Activated CD4-positive, alpha-beta memory T cell treated with anti-CD3 and anti-CD28 coated beads, Interleukin-2, amount 10 ng/mL, durations not matched to agents 7 days and 5 days (primary cell): ENCODE measurements at regions not wholly inside any gene's neighbourhood (a gene's known extent, or its start where the extent isn't known, plus 50 kb on each side); places are given as distances from the start of the nearest gene placed in this dataset.
"Not testable (repeated sequence)": the region's sequence is repeated elsewhere in the genome, so short reads cannot be mapped to it uniquely, and the experiment has no call there.

ENCODE experiments used
- CTCF ChIA-PET: fragments of 350-600 bp; sonication (Branson Sonifier 250); formaldehyde crosslinking; loops from one replicate; lab custom pipeline; 2021; ENCODE audit warnings: antibody characterized with exemption, inconsistent platforms; lab: Charles Lee
- POLR2A ChIA-PET: fragments of 350-600 bp; sonication (Branson Sonifier 250); formaldehyde crosslinking; loops from one replicate; lab custom pipeline; 2021; ENCODE audit warnings: antibody characterized with exemption; lab: Charles Lee
- DNase-seq: peaks from one replicate; pipeline ENCODE4 v3.0.0-alpha.2; 2020
- H3K27ac Mint-ChIP-seq: one replicate; pipeline ENCODE4 v1.8.0; 2021; ENCODE audit warnings: mild to moderate bottlenecking, mixed read lengths
- H3K27me3 Mint-ChIP-seq: one replicate; pipeline ENCODE4 v1.8.0; 2021; ENCODE audit warnings: mixed read lengths
- H3K36me3 Mint-ChIP-seq: one replicate; pipeline ENCODE4 v1.8.0; 2021; ENCODE audit warnings: low read depth, mixed read lengths
- H3K4me1 Mint-ChIP-seq: one replicate; pipeline ENCODE4 v1.8.0; 2021; ENCODE audit warnings: mixed read lengths
- H3K4me3 Mint-ChIP-seq: one replicate; pipeline ENCODE4 v1.8.0; 2021; ENCODE audit warnings: mild to moderate bottlenecking, mixed read lengths
- H3K9me3 Mint-ChIP-seq: one replicate; pipeline ENCODE4 v1.8.0; 2021; ENCODE audit warnings: mixed read lengths

DNA sequence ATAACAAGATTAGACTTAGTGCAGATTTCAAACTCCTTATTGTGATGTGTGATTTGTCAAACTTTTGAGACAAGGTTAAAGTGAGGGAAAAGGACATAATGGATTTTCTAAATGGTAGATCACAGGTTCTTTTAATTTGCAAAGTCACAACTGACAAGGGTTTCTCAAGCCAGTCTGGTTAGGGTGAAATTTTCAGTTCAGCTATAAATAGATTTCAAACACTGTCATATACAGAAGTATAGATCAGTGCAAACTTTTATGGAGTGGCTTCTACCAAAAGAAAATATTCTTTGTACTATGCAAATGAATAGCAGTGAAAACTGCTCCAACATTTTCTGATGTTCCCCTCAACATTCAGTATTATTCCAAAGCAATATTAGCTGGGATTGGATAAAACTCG is 337.1 kb upstream of the MAN1A1 start:
- ChIA-PET CTCF (no interaction called here), POLR2A (no interaction called here)
- Mint-ChIP-seq H3K4me1 (no peaks in the 10 kb centered on the region), H3K27me3 (peaks cover 5% of the 10 kb centered on the region), H3K4me3 (no peak overlapping the region), H3K27ac (no peak overlapping the region), H3K36me3 (no peaks in the 10 kb centered on the region), H3K9me3 (no peaks in the 10 kb centered on the region)
- DNase-seq: no peak

DNA sequence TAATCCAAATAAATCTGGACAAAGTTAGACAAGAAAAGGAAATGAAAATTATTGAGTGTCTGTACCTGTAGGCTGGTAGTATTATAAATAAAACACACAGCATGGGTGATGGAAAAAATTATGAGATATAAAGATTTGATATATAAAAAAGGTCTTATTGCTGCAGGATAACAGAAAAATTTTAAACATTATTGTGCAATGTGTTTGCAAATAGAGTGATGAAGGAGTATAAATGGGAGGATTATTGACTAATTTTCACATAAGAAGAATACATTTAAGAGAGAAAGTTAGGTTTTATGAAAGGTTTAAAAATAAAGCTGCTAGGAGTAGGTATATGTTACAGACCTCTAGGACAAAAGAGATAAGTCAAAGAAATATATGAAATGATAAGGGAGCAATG is 336.7 kb upstream of the MAN1A1 start:
- no peak overlapping the region for H3K27ac Mint-ChIP-seq
- no peaks in the 10 kb centered on the region for H3K9me3 Mint-ChIP-seq
- POLR2A ChIA-PET: no interaction called here
- H3K4me1 Mint-ChIP-seq: no peaks in the 10 kb centered on the region
- H3K4me3 Mint-ChIP-seq: no peak overlapping the region
- CTCF ChIA-PET: no interaction called here
- peaks cover 6% of the 10 kb centered on the region for H3K27me3 Mint-ChIP-seq
- no peaks in the 10 kb centered on the region for H3K36me3 Mint-ChIP-seq
- DNase-seq: no peak

DNA sequence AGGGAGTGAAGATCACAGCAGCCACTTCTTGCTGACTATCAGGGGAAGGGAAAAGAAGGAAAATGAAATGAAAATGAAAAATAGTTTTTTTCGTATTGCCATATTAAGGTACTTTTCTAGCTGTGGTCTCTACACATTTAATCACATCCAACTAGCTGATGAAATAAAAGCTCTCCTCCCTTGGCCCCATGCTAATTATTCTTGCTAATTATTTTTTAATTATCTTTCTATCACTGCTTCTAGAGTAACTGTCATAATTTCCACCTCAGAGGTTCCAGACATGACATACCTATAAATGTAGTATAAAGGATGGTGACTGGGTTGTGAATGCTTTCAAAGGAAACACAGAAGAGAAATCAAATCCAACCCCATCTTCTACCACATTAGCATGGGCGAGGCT is 334.1 kb upstream of the MAN1A1 start:
- Mint-ChIP-seq H3K27ac (no peak overlapping the region), H3K4me1 (no peaks in the 10 kb centered on the region), H3K27me3 (peaks cover 5% of the 10 kb centered on the region), H3K36me3 (no peaks in the 10 kb centered on the region), H3K9me3 (no peaks in the 10 kb centered on the region), H3K4me3 (no peak overlapping the region)
- POLR2A ChIA-PET: no interaction called here
- no peak for DNase-seq
- CTCF ChIA-PET: no interaction called here

DNA sequence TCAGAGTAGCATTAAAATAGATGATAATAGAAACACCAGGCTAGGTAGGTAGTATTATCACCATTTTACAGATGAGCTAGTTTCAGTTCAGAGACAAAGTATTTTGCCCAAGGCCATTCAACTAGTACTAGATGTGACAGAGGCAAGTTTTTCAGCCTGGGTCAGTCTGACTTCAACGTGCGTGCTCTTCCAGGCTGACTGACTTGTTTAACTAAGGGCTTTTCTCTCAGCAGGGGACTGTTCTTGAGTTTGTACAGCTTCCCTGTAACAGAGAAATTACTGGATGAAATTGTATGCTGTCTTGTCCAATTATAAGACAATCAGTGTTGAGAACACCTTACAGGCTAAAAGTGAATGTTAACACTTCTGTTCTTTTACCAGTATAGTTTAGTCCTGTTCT is 333.5 kb upstream of the MAN1A1 start:
- Mint-ChIP-seq H3K9me3 (no peaks in the 10 kb centered on the region), H3K4me1 (no peaks in the 10 kb centered on the region), H3K36me3 (no peaks in the 10 kb centered on the region), H3K4me3 (no peak overlapping the region), H3K27me3 (peaks cover 5% of the 10 kb centered on the region), H3K27ac (no peak overlapping the region)
- ChIA-PET CTCF (no interaction called here), POLR2A (no interaction called here)
- no peak for DNase-seq

DNA sequence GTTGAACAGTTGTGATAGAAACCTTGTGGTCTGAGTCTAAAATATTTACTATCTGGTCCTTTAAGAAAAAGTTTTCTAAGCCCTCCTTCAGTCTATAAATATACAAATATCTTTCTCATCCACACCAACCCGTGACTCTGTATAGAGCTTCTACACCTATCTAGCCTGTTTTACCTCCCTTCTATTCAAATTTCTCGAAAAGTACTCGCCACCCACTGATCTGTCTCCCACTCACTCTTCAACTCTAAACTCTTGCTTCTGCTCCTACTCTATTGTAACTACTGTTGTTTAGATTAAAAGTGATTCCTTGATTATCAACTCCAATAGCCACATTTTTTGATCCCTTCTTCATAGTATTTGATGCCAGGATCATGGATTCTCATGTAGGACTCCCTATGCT is 329.4 kb upstream of the MAN1A1 start:
- H3K4me3 Mint-ChIP-seq: no peak overlapping the region

DNA sequence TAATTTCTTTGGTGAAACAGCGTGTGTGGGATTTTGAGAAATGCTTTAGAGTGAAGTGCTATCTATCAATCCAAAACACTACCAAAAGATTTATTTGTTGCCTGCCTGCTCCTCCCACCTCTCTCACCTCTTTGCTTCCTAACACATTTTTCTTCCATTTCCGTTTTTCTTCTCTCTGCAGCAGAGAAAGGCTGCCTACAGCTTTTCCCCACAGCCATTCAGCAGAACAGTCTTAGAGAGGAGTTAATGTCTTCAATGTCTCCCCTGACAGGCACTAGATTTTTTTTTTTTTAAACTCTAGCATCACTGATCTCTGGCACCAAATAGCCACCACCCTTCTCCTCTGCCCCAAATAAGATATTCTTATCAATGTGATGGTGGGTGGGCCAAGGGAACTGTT is 327.8 kb upstream of the MAN1A1 start:
- no peaks in the 10 kb centered on the region for H3K4me1 Mint-ChIP-seq
- no peak overlapping the region for H3K27ac Mint-ChIP-seq
- no peaks in the 10 kb centered on the region for H3K9me3 Mint-ChIP-seq
- ChIA-PET POLR2A (no interaction called here), CTCF (no interaction called here)
- no peak overlapping the region for H3K4me3 Mint-ChIP-seq
- H3K27me3 Mint-ChIP-seq: peaks cover 4% of the 10 kb centered on the region
- no peaks in the 10 kb centered on the region for H3K36me3 Mint-ChIP-seq
- no peak for DNase-seq

More for the DNA sequence above, 329.4 kb upstream of the MAN1A1 start:
- ChIA-PET CTCF (no interaction called here), POLR2A (no interaction called here)
- Mint-ChIP-seq H3K9me3 (no peaks in the 10 kb centered on the region), H3K27me3 (peaks cover 4% of the 10 kb centered on the region), H3K36me3 (no peaks in the 10 kb centered on the region), H3K27ac (no peak overlapping the region), H3K4me1 (no peaks in the 10 kb centered on the region)
- no peak for DNase-seq

DNA sequence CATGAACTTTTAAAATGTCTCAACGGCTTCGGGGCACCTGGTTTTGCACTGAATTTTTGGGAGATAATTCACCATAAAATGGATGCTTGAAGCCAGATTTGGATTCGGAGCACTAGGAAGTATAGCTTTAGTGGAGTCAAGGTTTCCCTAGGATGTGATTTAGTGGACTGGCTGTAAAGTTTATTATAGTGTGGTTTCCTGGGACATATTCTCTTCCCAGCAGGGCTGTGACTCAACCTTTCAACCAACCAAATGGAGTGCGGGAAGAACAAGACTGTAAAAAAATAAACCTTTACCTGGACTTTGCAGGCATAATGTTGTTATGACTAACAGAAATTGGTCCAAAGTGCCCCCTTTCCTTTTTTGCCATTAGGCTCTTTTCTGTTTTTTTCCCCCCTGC is 327.4 kb upstream of the MAN1A1 start:
- H3K27ac Mint-ChIP-seq: no peak overlapping the region
- no peak overlapping the region for H3K4me3 Mint-ChIP-seq
- H3K27me3 Mint-ChIP-seq: peaks cover 4% of the 10 kb centered on the region
- H3K9me3 Mint-ChIP-seq: no peaks in the 10 kb centered on the region
- H3K4me1 Mint-ChIP-seq: no peaks in the 10 kb centered on the region
- no peaks in the 10 kb centered on the region for H3K36me3 Mint-ChIP-seq
- no peak for DNase-seq
- ChIA-PET POLR2A (no interaction called here), CTCF (no interaction called here)

DNA sequence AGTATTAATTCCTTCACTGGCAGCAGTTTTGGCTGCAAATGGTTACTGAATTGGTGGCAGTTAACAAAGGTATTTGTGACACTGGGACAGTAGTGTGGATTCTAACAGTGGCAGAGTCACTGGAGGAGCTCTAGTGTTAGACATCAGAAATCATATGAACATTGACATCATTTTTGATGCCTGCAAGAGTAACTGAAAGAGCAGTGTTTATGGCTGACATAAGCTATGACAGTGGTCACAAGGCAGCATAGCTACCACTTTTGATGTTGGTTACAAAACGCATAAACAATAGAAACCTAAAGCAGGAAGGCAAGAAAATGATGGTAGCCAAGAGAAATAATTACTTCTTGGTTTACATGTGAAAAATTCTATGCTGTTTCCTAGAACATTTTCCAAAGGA is 326.7 kb upstream of the MAN1A1 start:
- H3K36me3 Mint-ChIP-seq: no peaks in the 10 kb centered on the region
- no peak overlapping the region for H3K4me3 Mint-ChIP-seq
- ChIA-PET POLR2A (no interaction called here), CTCF (no interaction called here)
- H3K27me3 Mint-ChIP-seq: peaks cover 2% of the 10 kb centered on the region
- no peaks in the 10 kb centered on the region for H3K4me1 Mint-ChIP-seq
- H3K9me3 Mint-ChIP-seq: no peaks in the 10 kb centered on the region
- no peak overlapping the region for H3K27ac Mint-ChIP-seq
- DNase-seq: no peak

DNA sequence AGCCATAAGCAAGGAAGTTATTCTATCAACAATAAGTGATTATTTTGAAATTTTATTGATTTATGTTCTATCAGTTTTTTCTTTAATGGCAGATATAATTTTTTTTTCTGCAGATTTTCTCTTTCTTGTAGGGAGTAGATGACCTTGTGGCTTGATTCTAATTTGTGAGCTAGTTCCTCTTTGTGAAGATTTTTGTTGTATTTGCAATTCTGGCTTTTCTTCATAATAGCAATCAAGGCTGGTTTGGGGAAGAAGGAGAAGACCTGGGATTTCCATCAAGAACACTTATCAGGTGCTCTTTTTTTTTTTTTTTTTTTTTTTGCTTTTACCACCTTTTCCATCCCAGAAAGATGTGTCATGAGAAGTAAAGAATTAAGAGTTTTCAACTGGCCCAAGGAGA is 324.2 kb upstream of the MAN1A1 start:
- POLR2A ChIA-PET: no interaction called here
- Mint-ChIP-seq H3K27me3 (peaks cover 5% of the 10 kb centered on the region), H3K4me3 (no peak overlapping the region), H3K36me3 (no peaks in the 10 kb centered on the region), H3K4me1 (peaks cover 13% of the 10 kb centered on the region), H3K27ac (no peak overlapping the region), H3K9me3 (no peaks in the 10 kb centered on the region)
- CTCF ChIA-PET: no interaction called here
- DNase-seq: no peak

DNA sequence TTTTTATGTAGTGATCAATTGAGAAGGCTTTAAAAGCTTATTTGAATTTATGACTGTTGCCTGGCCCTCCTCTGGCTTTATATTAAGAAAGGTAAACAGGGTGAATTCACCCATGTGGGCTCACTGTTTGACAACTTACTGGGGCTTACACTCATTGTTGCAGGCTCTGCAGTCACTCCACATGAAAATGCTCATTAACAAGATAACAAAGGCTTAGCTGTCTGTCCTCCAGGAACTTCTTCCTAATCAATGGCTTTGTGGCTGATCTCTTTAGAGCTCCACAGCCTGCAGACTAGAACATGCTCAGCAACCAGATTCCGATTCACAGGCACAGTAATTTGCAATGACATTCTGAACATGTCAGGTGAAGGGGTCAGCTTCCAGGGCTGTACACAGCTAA is 323.2 kb upstream of the MAN1A1 start:
- Mint-ChIP-seq H3K27me3 (peaks cover 5% of the 10 kb centered on the region), H3K36me3 (no peaks in the 10 kb centered on the region), H3K9me3 (no peaks in the 10 kb centered on the region), H3K4me3 (no peak overlapping the region), H3K4me1 (peaks cover 20% of the 10 kb centered on the region), H3K27ac (no peak overlapping the region)
- ChIA-PET CTCF (no interaction called here), POLR2A (no interaction called here)
- DNase-seq: no peak

DNA sequence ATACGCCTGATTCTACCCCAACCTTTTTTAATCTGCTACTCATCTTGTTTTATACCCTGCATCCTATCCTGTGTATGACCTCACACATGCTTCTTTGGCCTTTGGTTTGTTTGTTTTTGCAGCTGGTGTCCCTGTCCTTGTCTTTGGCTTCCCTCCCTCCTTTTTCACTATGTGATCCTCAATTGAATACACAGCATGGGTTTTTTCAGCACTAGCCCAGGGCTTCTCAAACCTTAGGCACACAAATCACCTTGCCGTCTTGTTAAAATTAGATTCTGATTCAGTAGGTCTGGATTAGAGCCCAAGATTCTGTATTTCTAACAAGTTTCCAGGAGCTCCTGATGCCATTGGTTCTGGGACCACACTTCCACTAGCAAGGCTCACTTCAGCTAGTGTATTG is 321.5 kb upstream of the MAN1A1 start:
- H3K27me3 Mint-ChIP-seq: peaks cover 5% of the 10 kb centered on the region
- no peaks in the 10 kb centered on the region for H3K36me3 Mint-ChIP-seq
- peaks cover 20% of the 10 kb centered on the region for H3K4me1 Mint-ChIP-seq
- H3K9me3 Mint-ChIP-seq: no peaks in the 10 kb centered on the region
- POLR2A ChIA-PET: no interaction called here
- CTCF ChIA-PET: no interaction called here
- no peak overlapping the region for H3K27ac Mint-ChIP-seq
- H3K4me3 Mint-ChIP-seq: no peak overlapping the region
- no peak for DNase-seq

DNA sequence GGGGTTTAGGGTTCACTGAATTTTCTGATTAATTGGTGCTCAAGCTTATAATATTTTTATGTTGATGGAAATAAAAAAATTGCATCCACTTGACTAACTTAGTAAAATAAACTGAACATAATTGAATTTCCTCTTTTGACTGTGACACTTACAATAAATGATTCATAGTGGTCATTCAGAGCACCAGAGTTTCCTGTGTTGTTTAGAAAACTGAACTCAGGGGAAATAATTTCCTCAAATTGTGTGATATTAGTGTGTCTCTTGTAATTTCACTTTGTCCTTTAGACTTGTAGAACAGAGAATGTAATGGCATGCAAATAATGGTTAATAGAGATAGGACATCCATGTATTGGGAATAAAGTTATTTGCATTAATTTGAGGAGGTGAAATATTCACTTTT is 319.7 kb upstream of the MAN1A1 start:
- ChIA-PET POLR2A (interaction anchor here (1.4 kb wide), 1 partner anchor 319 kb away, joined by 3 read pairs; no protein-coding TSS in a partner anchor), CTCF (no interaction called here)
- Mint-ChIP-seq H3K27me3 (peaks cover 3% of the 10 kb centered on the region), H3K27ac (no peak overlapping the region), H3K4me3 (no peak overlapping the region), H3K4me1 (peaks cover 20% of the 10 kb centered on the region), H3K36me3 (no peaks in the 10 kb centered on the region), H3K9me3 (peaks cover 4% of the 10 kb centered on the region)
- no peak for DNase-seq

DNA sequence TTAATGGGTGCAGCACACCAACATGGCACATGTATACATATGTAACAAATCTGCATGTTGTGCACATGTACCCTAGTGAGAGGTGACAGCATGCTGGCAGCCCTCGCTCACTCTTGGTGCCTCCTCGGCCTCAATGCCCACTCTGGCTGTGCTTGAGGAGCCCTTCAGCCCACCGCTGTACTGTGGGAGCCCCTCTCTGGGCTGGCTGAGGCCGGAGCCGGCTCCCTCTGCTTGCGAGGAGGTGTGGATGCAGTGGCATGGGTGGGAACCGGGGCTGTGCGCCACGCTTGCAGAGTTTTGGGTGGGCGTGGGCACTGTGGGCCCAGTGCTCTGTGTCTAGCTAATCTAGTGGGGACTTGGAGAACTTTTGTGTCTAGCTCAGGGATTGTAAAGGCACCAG is 315.9 kb upstream of the MAN1A1 start:
- H3K4me1 Mint-ChIP-seq: peaks cover 18% of the 10 kb centered on the region
- CTCF ChIA-PET: interaction anchor here (0.7 kb wide), 1 partner anchor 517 kb away, joined by 3 read pairs; no protein-coding TSS in a partner anchor
- H3K36me3 Mint-ChIP-seq, H3K9me3 Mint-ChIP-seq, POLR2A ChIA-PET, H3K4me3 Mint-ChIP-seq, DNase-seq, H3K27ac Mint-ChIP-seq, H3K27me3 Mint-ChIP-seq: not testable (repeated sequence)

DNA sequence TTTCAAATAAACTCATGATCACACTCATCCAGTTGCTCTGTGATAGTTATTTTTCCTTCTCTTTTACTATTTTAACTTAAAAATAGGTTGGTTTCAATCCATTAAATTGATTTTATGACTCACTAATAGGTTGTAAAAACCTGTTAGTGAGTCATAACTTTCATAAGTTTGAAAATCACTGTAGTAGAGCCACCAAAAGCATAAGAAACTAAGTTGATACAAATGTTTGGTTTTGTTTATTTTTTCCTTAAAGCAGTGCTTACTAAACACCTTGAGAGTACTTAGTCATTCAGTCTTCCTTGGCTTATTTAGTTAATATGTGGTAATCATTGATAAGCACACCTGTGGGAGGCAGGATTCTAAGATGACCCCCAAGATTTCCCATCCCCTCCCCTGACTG is 312.1 kb upstream of the MAN1A1 start:
- ChIA-PET CTCF (no interaction called here), POLR2A (no interaction called here)
- Mint-ChIP-seq H3K9me3 (peaks cover 4% of the 10 kb centered on the region), H3K27me3 (peaks cover 8% of the 10 kb centered on the region), H3K4me3 (no peak overlapping the region), H3K4me1 (no peaks in the 10 kb centered on the region), H3K36me3 (no peaks in the 10 kb centered on the region), H3K27ac (no peak overlapping the region)
- DNase-seq: no peak

DNA sequence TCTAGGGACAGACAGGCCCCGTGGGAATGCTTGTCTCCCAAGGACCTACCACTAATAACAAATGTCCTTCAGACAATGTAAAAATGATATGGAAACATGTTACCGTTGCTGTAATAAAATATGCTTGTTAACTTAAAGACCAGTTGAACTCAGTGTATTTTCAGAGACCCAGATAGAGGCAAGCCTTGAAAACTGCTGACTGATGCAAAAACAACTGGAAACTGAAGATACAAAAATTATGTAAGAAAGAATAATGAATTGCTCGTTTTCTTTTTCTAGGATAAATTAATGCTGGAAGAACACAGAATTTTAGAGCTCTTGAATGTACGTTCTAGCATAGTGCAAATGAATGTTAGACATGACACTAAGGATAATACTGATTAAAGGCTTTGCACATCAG is 311.5 kb upstream of the MAN1A1 start:
- H3K4me3 Mint-ChIP-seq: no peak overlapping the region
- peaks cover 8% of the 10 kb centered on the region for H3K27me3 Mint-ChIP-seq
- H3K4me1 Mint-ChIP-seq: no peaks in the 10 kb centered on the region
- peaks cover 4% of the 10 kb centered on the region for H3K9me3 Mint-ChIP-seq
- ChIA-PET CTCF (no interaction called here), POLR2A (no interaction called here)
- H3K36me3 Mint-ChIP-seq: no peaks in the 10 kb centered on the region
- H3K27ac Mint-ChIP-seq: no peak overlapping the region
- no peak for DNase-seq
